H1 (cell line): ENCODE measurements at regions not wholly inside any gene's neighbourhood (a gene's known extent, or its start where the extent isn't known, plus 50 kb on each side); places are given as distances from the start of the nearest gene placed in this dataset.

Source experiments
- CTCF ChIA-PET: fragments of 300-600 bp; sonication (Branson Sonifier 250); formaldehyde crosslinking; loops from one replicate; lab custom pipeline; 2021; ENCODE audit not compliant: partially characterized antibody; lab: Charles Lee
- POLR2A ChIA-PET: fragments of 300-600 bp; sonication (Branson Sonifier 250); formaldehyde crosslinking; loops from one replicate; lab custom pipeline; 2021; ENCODE audit warnings: inconsistent platforms; ENCODE audit not compliant: partially characterized antibody; lab: Charles Lee
- DNase-seq, 2 experiments: peaks; one replicate each; pipeline versions ENCODE4 v3.0.0 to v3.0.0-alpha.2; 2010 to 2022; ENCODE audit warnings: low spot score in 2 of 2, low read depth in 1 of 2, mixed read lengths in 1 of 2
- FAIRE-seq: peaks from 2 replicates; lab custom pipeline; 2011; peaks lifted over from hg19 to GRCh38; lab: Jason Lieb, UNC
- H2AFZ ChIP-seq: 2 replicates; pipeline ENCODE4 v1.8.1; 2012; ENCODE audit warnings: low read length, inconsistent platforms
- H2AK5ac ChIP-seq: 2 replicates; pipeline ENCODE4 v1.6.1; 2013; ENCODE audit warnings: low read depth, low read length
- H2BK120ac ChIP-seq: replicated peaks from 2 replicates; pipeline ENCODE3; 2013; ENCODE audit warnings: low read depth, low read length, inconsistent platforms
- H2BK12ac ChIP-seq: 2 replicates; pipeline ENCODE4 v1.6.1; 2013; ENCODE audit warnings: low read depth, low read length
- H2BK15ac ChIP-seq: 2 replicates; pipeline ENCODE4 v1.6.1; 2013; ENCODE audit warnings: low read length
- H2BK20ac ChIP-seq: 2 replicates; pipeline ENCODE4 v1.6.1; 2013; ENCODE audit warnings: low read length
- H2BK5ac ChIP-seq: 2 replicates; pipeline ENCODE4 v1.6.1; 2013; ENCODE audit warnings: low read depth, low read length
- H3K14ac ChIP-seq: 2 replicates; pipeline ENCODE4 v1.6.1; 2013; ENCODE audit warnings: inconsistent platforms; ENCODE audit not compliant: insufficient read length
- H3K18ac ChIP-seq: 2 replicates; pipeline ENCODE4 v1.6.1; 2013; ENCODE audit warnings: low read length; ENCODE audit errors: extremely low read depth
- H3K23ac ChIP-seq: 2 replicates; pipeline ENCODE4 v1.6.1; 2013; ENCODE audit warnings: inconsistent platforms; ENCODE audit not compliant: insufficient read length
- H3K23me2 ChIP-seq: 2 replicates; pipeline ENCODE4 v1.6.1; 2013; ENCODE audit warnings: low read depth, low read length
- H3K27ac ChIP-seq: 2 replicates; pipeline ENCODE4 v1.6.1; 2011; ENCODE audit warnings: low read depth, low read length, inconsistent platforms
- H3K27me3 ChIP-seq, 4 experiments: replicated peaks in 1 of 4; 1 replicate in 1 of 4; 2 replicates in 3 of 4; pipeline versions ENCODE4 v1.6.1 to v1.8.1; 2011 to 2013; ENCODE audit warnings: low read length in 3 of 4, mild to moderate bottlenecking in 3 of 4, inconsistent platforms in 2 of 4, mixed read lengths in 2 of 4, moderate library complexity in 1 of 4; ENCODE audit not compliant: control insufficient read depth in 3 of 4, insufficient read depth in 3 of 4; ENCODE audit errors: extremely low read depth in 1 of 4
- H3K36me3 ChIP-seq, 4 experiments: 2 replicates each; pipeline versions ENCODE4 v1.6.1 to v1.8.1; 2011 to 2013; ENCODE audit warnings: mild to moderate bottlenecking in 4 of 4, low read length in 3 of 4, moderate library complexity in 2 of 4, control low read depth in 1 of 4, inconsistent platforms in 1 of 4; ENCODE audit not compliant: insufficient read depth in 4 of 4, control insufficient read depth in 2 of 4
- H3K4ac ChIP-seq: replicated peaks from 2 replicates; pipeline ENCODE3; 2013; ENCODE audit warnings: low read length, low read depth, mixed read lengths, inconsistent platforms; ENCODE audit not compliant: insufficient read length
- H3K4me1 ChIP-seq, 4 experiments: replicated peaks in 1 of 4; 1 replicate in 1 of 4; 2 replicates in 3 of 4; pipeline versions ENCODE4 v1.6.1 to v1.8.1; 2011 to 2013; ENCODE audit warnings: low read length in 3 of 4, inconsistent platforms in 2 of 4, mixed read lengths in 1 of 4; ENCODE audit not compliant: insufficient read depth in 4 of 4, control insufficient read depth in 3 of 4
- H3K4me2 ChIP-seq, 2 experiments: 2 replicates each; pipeline versions ENCODE4 v1.6.1 to v1.8.1; 2011 to 2013; ENCODE audit warnings: low read depth in 2 of 2, low read length in 2 of 2, control low read depth in 1 of 2, inconsistent platforms in 1 of 2, mild to moderate bottlenecking in 1 of 2; ENCODE audit not compliant: insufficient read depth in 1 of 2
- H3K4me3 ChIP-seq, 4 experiments: fragments of 200-600, 300-600 bp in 1 of 4; sonication (generic), shearing (Covaris generic), sonication (Bioruptor Twin) in 1 of 4; 2 replicates each; pipeline versions ENCODE4 v1.5.1 to v1.8.1; 2011 to 2016; ENCODE audit warnings: low read length in 4 of 4, low read depth in 3 of 4, control low read depth in 2 of 4, inconsistent platforms in 2 of 4, mild to moderate bottlenecking in 2 of 4, mixed read lengths in 1 of 4, moderate library complexity in 1 of 4; ENCODE audit not compliant: insufficient read depth in 2 of 4; ENCODE audit errors: extremely low read depth in 1 of 4
- H3K56ac ChIP-seq: replicated peaks from 2 replicates; pipeline ENCODE3; 2013; ENCODE audit warnings: low read depth, mild to moderate bottlenecking, mixed read lengths, low read length, inconsistent platforms; ENCODE audit not compliant: insufficient read length
- H3K79me1 ChIP-seq: 2 replicates; pipeline ENCODE4 v1.6.1; 2013; ENCODE audit warnings: low read depth, low read length, control low read depth
- H3K79me2 ChIP-seq, 2 experiments: 2 replicates each; pipeline versions ENCODE4 v1.6.1 to v1.8.1; 2012 to 2013; ENCODE audit warnings: low read length in 2 of 2, mild to moderate bottlenecking in 2 of 2, inconsistent platforms in 1 of 2; ENCODE audit not compliant: insufficient read depth in 2 of 2, control insufficient read depth in 1 of 2
- H3K9ac ChIP-seq, 4 experiments: replicated peaks in 1 of 4; 1 replicate in 1 of 4; 2 replicates in 3 of 4; pipeline versions ENCODE4 v1.6.1 to v1.8.1; 2011 to 2013; ENCODE audit warnings: low read depth in 3 of 4, low read length in 3 of 4, control low read depth in 2 of 4, mild to moderate bottlenecking in 2 of 4, moderate library complexity in 2 of 4, inconsistent platforms in 1 of 4; ENCODE audit errors: extremely low read depth in 1 of 4
- H3K9me3 ChIP-seq, 2 experiments: 2 replicates each; pipeline versions ENCODE4 v1.6.1 to v1.8.1; 2012 to 2013; ENCODE audit warnings: mild to moderate bottlenecking in 2 of 2, moderate library complexity in 2 of 2, control low read depth in 1 of 2, inconsistent platforms in 1 of 2, low read depth in 1 of 2, low read length in 1 of 2, mixed read lengths in 1 of 2; ENCODE audit not compliant: insufficient read depth in 2 of 2
- H4K20me1 ChIP-seq, 2 experiments: replicated peaks in 1 of 2; 2 replicates each; pipeline versions ENCODE3 to v1.8.1; 2011 to 2013; ENCODE audit warnings: inconsistent platforms in 2 of 2, low read length in 2 of 2, mild to moderate bottlenecking in 1 of 2; ENCODE audit not compliant: insufficient read depth in 2 of 2, control insufficient read depth in 1 of 2
- H4K5ac ChIP-seq: 2 replicates; pipeline ENCODE4 v1.6.1; 2013; ENCODE audit warnings: low read length, low read depth, mixed read lengths, inconsistent platforms; ENCODE audit not compliant: insufficient read length
- H4K8ac ChIP-seq: 2 replicates; pipeline ENCODE4 v1.8.0; 2013; ENCODE audit warnings: mild to moderate bottlenecking, moderate library complexity, low read length, inconsistent platforms; ENCODE audit not compliant: insufficient read depth; ENCODE audit errors: extremely low read depth
- H4K91ac ChIP-seq: replicated peaks from 2 replicates; pipeline ENCODE3; 2013; ENCODE audit warnings: low read length, mixed read lengths, inconsistent platforms; ENCODE audit not compliant: insufficient read length
- ATF2 ChIP-seq: IDR thresholded peaks from 2 replicates; pipeline ENCODE4 v1.6.1; 2012; ENCODE audit warnings: low read length, inconsistent platforms
- BCL11A ChIP-seq, 2 experiments: IDR thresholded peaks; one replicate each; pipeline ENCODE4 v1.6.1; 2011; ENCODE audit warnings: low read depth in 2 of 2, low read length in 2 of 2, mild to moderate bottlenecking in 2 of 2
- EZH2 ChIP-seq: fragments of 200-600 bp; sonication (generic); IDR thresholded peaks from 2 replicates; pipeline ENCODE4 v1.7.1; 2012; ENCODE audit warnings: low read depth, mild to moderate bottlenecking, moderate library complexity, low read length, inconsistent platforms; ENCODE audit not compliant: severe bottlenecking
- GTF2F1 ChIP-seq: IDR thresholded peaks from 2 replicates; pipeline ENCODE4 v1.6.1; 2012; ENCODE audit warnings: low read depth, low read length, improper control_type of control experiment, borderline replicate concordance
- MAX ChIP-seq: IDR thresholded peaks from 2 replicates; pipeline ENCODE4 v1.6.1; 2012; ENCODE audit warnings: inconsistent platforms
- RBBP5 ChIP-seq: IDR thresholded peaks from 2 replicates; pipeline ENCODE4 v1.7.1; 2012; ENCODE audit warnings: low read depth, mild to moderate bottlenecking, inconsistent platforms, low read length, moderate library complexity, borderline replicate concordance
- RXRA ChIP-seq: IDR thresholded peaks from 2 replicates; pipeline ENCODE4 v1.6.1; 2011; ENCODE audit warnings: low read depth, mild to moderate bottlenecking, low read length, moderate library complexity; ENCODE audit not compliant: insufficient read depth
- SIN3A ChIP-seq, 2 experiments: IDR thresholded peaks in 1 of 2; conservative IDR thresholded peaks in 1 of 2; 2 replicates each; pipeline ENCODE4 v1.6.1; 2011 to 2012; ENCODE audit warnings: low read length in 2 of 2, improper control_type of control experiment in 1 of 2, low read depth in 1 of 2, mild to moderate bottlenecking in 1 of 2
- SIRT6 ChIP-seq: IDR thresholded peaks from one replicate; pipeline ENCODE4 v1.7.1; 2012; ENCODE audit warnings: low read length, inconsistent platforms
- TEAD4 ChIP-seq: IDR thresholded peaks from 2 replicates; pipeline ENCODE4 v1.6.1; 2012; ENCODE audit warnings: low read depth, low read length, inconsistent platforms, mixed read lengths
- USF2 ChIP-seq: IDR thresholded peaks from 2 replicates; pipeline ENCODE4 v1.6.1; 2011; ENCODE audit warnings: low read length, improper control_type of control experiment
- YY1 ChIP-seq: IDR thresholded peaks from 2 replicates; pipeline ENCODE4 v1.6.1; 2011; ENCODE audit warnings: low read depth, mild to moderate bottlenecking, low read length
- WGBS, 2 experiments: shearing (Covaris generic) in 1 of 2; methylation state at CpG; one replicate each; pipeline versions ENCODE4 v1.1.6 to v1.1.7; 2013 to 2015; ENCODE audit warnings: low lambda C conversion rate in 2 of 2, mixed read lengths in 2 of 2, inconsistent platforms in 1 of 2, low coverage in 1 of 2, missing lambda C conversion rate in 1 of 2; ENCODE audit not compliant: insufficient replicate concordance in 2 of 2, insufficient coverage in 1 of 2, insufficient read length in 1 of 2; ENCODE audit errors: extremely low coverage in 1 of 2, missing lambda C conversion rate in 1 of 2; 5-methylcytosine and 5-hydroxymethylcytosine counted together

DNA sequence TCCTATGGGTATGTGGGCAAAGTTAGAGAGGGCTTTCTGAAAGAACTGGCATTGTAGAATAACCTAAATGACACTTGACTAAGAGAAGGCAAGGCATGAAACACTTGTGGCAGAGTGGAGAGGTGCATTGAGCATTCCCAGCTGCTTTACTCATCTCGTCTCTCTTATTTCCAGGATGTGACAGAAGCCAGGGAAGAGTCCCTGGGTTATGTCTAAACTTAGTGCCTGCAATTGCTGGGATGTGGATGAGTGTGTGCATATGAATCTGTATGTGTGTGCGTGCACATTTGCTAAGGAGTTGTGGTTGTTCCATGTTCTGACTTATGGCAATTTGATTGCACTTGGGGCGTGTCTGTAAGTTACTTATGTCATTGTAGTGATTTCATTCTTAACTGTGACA, 1326.5 kb upstream of the B3GALT2 start:
- ChIA-PET POLR2A (no interaction called here), CTCF (no interaction called here)
- no peak overlapping the region for H3K23ac ChIP-seq
- no peaks in the 10 kb centered on the region for H3K23me2 ChIP-seq
- H3K79me2 ChIP-seq = no peaks in the 10 kb centered on the region
- no peak overlapping the region for H3K4me2 ChIP-seq
- H2BK12ac ChIP-seq = no peak overlapping the region
- peaks cover 6 to 17% of the 10 kb centered on the region in 2 experiments; a peak in 3 of 4 replicates for H3K9me3 ChIP-seq
- H2AFZ ChIP-seq = no peak overlapping the region
- no peak overlapping the region for H3K14ac ChIP-seq
- no peak overlapping the region for H4K8ac ChIP-seq
- H4K20me1 ChIP-seq = no peaks in the 10 kb centered on the region
- H3K56ac ChIP-seq = no peak overlapping the region
- H3K4me3 ChIP-seq = no peak overlapping the region
- H4K91ac ChIP-seq = no peak overlapping the region
- no peak overlapping the region for H3K18ac ChIP-seq
- no peaks in the 10 kb centered on the region for H3K36me3 ChIP-seq
- H3K9ac ChIP-seq = no peak overlapping the region
- no peaks in the 10 kb centered on the region for H3K79me1 ChIP-seq
- no peak overlapping the region for H2BK120ac ChIP-seq
- H2BK20ac ChIP-seq = no peak overlapping the region
- H2BK15ac ChIP-seq = no peak overlapping the region
- H3K27ac ChIP-seq = no peak overlapping the region
- no peak overlapping the region for H2AK5ac ChIP-seq
- peaks cover 0 to 2% (median 0%) of the 10 kb centered on the region in 4 experiments; a peak in 1 of 7 replicates for H3K4me1 ChIP-seq
- no peak for FAIRE-seq
- H4K5ac ChIP-seq = no peak overlapping the region
- DNase-seq = no peak
- no peak overlapping the region for H3K4ac ChIP-seq
- no peak overlapping the region for H2BK5ac ChIP-seq
- H3K27me3 ChIP-seq = no peaks in the 10 kb centered on the region
- WGBS, 2 experiments = 93% methylated on average over 3 of the region's 3 CpGs; no CpG with 5 or more reads in 1 of the 2 experiments
- no peak for TF ChIP-seq EZH2
- no peak for TF ChIP-seq SIN3A (conservative IDR thresholded peaks at IDR 0.05 in 1 of 2, IDR thresholded peaks at IDR 0.05 in 1 of 2; ENCODE audit: low read depth in 1 of 2, low read length in 2 of 2)
- TF ChIP-seq RXRA = no peak
- no peak for TF ChIP-seq USF2
- no peak for TF ChIP-seq GTF2F1
- no peak for TF ChIP-seq RBBP5
- no peak for TF ChIP-seq YY1
- TF ChIP-seq ATF2 = no peak
- no peak for TF ChIP-seq MAX
- no peak for TF ChIP-seq BCL11A (IDR thresholded peaks at IDR 0.05; ENCODE audit: low read depth in 2 of 2, low read length in 2 of 2)
- no peak for TF ChIP-seq SIRT6
- TF ChIP-seq TEAD4 = no peak
